ENCODE measurements at regions not wholly inside any gene's neighbourhood (a gene's known extent, or its start where the extent isn't known, plus 50 kb on each side); places are given as distances from the start of the nearest gene placed in this dataset.

DNA sequence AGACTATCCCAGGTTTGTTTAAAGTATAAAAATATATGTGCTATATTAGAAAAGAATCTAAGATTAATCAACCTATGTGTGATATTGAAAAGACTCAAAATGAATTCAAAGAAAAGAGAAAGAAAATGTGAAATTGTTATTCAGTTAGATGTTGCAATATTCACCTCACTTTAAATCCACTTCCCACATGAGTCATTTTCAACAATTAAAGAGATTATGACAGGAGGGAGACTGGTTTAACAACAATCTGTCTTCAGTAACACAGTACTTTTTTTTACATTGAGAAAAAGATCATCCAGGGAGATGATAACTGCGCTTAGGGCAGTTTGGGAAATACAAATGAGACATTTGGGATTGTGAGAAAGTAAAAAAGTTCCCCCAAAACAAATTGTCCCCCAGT is 1246.2 kb downstream of the SLITRK1 start:
- Histone ChIP-seq H3K36me3 (ENCODE audit: insufficient read depth, low read length) (no peaks in the 10 kb centered on the region), H2AFZ (ENCODE audit: low read depth, low read length) (no peak overlapping the region), H3K27ac (ENCODE audit: low read length) (no peak overlapping the region), H3K9ac (ENCODE audit: low read length) (no peak overlapping the region), H4K20me1 (ENCODE audit: insufficient read depth) (no peaks in the 10 kb centered on the region), H3K9me2 (ENCODE audit: insufficient read depth, low read length) (no peaks in the 10 kb centered on the region), H3K79me2 (replicated peaks; ENCODE audit: insufficient read depth, low read length) (no peaks in the 10 kb centered on the region), H3K4me3 (ENCODE audit: low read length) (no peak overlapping the region), H3K4me2 (ENCODE audit: low read length) (no peak overlapping the region), H3K9me3 (ENCODE audit: low read length) (no peaks in the 10 kb centered on the region), H3K27me3 (ENCODE audit: insufficient read depth, low read depth, low read length) (no peaks in the 10 kb centered on the region), H3F3A (ENCODE audit: insufficient read depth, low read length, poor library complexity, severe bottlenecking) (no peaks in the 10 kb centered on the region)
- TF ChIP-seq SMC3 (conservative IDR thresholded peaks at IDR 0.05; ENCODE audit: poor library complexity) (no peak), MXI1 (conservative IDR thresholded peaks at IDR 0.05; ENCODE audit: poor library complexity, severe bottlenecking) (no peak), EP300 (conservative IDR thresholded peaks at IDR 0.05; ENCODE audit: poor library complexity, severe bottlenecking) (no peak), POLR2AphosphoS5 (IDR thresholded peaks at IDR 0.05) (no peak), TAF1 (IDR thresholded peaks at IDR 0.05; ENCODE audit: low read depth) (no peak), RAD21 (conservative IDR thresholded peaks at IDR 0.05) (no peak), EZH2 (IDR thresholded peaks at IDR 0.05; ENCODE audit: borderline replicate concordance, insufficient read depth, low read length, poor library complexity, severe bottlenecking) (no peak)
- TF ChIP-seq, protein P1, sequence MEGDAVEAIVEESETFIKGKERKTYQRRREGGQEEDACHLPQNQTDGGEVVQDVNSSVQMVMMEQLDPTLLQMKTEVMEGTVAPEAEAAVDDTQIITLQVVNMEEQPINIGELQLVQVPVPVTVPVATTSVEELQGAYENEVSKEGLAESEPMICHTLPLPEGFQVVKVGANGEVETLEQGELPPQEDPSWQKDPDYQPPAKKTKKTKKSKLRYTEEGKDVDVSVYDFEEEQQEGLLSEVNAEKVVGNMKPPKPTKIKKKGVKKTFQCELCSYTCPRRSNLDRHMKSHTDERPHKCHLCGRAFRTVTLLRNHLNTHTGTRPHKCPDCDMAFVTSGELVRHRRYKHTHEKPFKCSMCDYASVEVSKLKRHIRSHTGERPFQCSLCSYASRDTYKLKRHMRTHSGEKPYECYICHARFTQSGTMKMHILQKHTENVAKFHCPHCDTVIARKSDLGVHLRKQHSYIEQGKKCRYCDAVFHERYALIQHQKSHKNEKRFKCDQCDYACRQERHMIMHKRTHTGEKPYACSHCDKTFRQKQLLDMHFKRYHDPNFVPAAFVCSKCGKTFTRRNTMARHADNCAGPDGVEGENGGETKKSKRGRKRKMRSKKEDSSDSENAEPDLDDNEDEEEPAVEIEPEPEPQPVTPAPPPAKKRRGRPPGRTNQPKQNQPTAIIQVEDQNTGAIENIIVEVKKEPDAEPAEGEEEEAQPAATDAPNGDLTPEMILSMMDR (IDR thresholded peaks at IDR 0.05; ENCODE audit: poor library complexity, severe bottlenecking): no peak
- TF ChIP-seq, protein P2, sequence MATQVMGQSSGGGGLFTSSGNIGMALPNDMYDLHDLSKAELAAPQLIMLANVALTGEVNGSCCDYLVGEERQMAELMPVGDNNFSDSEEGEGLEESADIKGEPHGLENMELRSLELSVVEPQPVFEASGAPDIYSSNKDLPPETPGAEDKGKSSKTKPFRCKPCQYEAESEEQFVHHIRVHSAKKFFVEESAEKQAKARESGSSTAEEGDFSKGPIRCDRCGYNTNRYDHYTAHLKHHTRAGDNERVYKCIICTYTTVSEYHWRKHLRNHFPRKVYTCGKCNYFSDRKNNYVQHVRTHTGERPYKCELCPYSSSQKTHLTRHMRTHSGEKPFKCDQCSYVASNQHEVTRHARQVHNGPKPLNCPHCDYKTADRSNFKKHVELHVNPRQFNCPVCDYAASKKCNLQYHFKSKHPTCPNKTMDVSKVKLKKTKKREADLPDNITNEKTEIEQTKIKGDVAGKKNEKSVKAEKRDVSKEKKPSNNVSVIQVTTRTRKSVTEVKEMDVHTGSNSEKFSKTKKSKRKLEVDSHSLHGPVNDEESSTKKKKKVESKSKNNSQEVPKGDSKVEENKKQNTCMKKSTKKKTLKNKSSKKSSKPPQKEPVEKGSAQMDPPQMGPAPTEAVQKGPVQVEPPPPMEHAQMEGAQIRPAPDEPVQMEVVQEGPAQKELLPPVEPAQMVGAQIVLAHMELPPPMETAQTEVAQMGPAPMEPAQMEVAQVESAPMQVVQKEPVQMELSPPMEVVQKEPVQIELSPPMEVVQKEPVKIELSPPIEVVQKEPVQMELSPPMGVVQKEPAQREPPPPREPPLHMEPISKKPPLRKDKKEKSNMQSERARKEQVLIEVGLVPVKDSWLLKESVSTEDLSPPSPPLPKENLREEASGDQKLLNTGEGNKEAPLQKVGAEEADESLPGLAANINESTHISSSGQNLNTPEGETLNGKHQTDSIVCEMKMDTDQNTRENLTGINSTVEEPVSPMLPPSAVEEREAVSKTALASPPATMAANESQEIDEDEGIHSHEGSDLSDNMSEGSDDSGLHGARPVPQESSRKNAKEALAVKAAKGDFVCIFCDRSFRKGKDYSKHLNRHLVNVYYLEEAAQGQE (IDR thresholded peaks at IDR 0.05; ENCODE audit: borderline replicate concordance): no peak

DNA sequence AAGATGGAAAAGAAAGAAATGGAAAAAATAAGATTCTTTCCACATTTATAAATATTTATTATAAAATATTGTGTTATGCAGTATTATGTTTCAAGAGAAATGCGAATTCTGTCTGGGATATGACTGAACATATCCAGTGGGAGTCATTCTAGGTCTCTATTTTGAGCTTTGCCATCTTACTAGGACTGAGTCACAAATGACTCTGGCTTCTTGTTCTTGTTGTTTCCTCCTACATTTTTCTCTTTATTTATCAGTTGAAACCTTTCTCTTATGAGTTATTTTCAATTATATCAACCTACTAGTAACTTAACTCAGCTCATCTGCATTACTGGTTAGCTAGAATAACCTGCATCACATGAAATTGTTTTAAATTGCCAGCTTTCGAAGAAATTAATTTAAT is 1247.3 kb downstream of the SLITRK1 start:
- Histone ChIP-seq H3F3A (ENCODE audit: insufficient read depth, low read length, poor library complexity, severe bottlenecking) (no peaks in the 10 kb centered on the region), H2AFZ (ENCODE audit: low read depth, low read length) (no peak overlapping the region), H3K36me3 (ENCODE audit: insufficient read depth, low read length) (no peaks in the 10 kb centered on the region), H3K9me2 (ENCODE audit: insufficient read depth, low read length) (no peaks in the 10 kb centered on the region), H4K20me1 (ENCODE audit: insufficient read depth) (no peaks in the 10 kb centered on the region), H3K79me2 (replicated peaks; ENCODE audit: insufficient read depth, low read length) (no peaks in the 10 kb centered on the region), H3K27me3 (ENCODE audit: insufficient read depth, low read depth, low read length) (no peaks in the 10 kb centered on the region), H3K4me2 (ENCODE audit: low read length) (no peak overlapping the region), H3K9ac (ENCODE audit: low read length) (no peak overlapping the region), H3K4me3 (ENCODE audit: low read length) (no peak overlapping the region), H3K27ac (ENCODE audit: low read length) (no peak overlapping the region), H3K9me3 (ENCODE audit: low read length) (no peaks in the 10 kb centered on the region)
- TF ChIP-seq EP300 (conservative IDR thresholded peaks at IDR 0.05; ENCODE audit: poor library complexity, severe bottlenecking): no peak
- TF ChIP-seq, protein P1 (IDR thresholded peaks at IDR 0.05; ENCODE audit: poor library complexity, severe bottlenecking): no peak
- no peak for TF ChIP-seq TAF1 (IDR thresholded peaks at IDR 0.05; ENCODE audit: low read depth)
- no peak for TF ChIP-seq MXI1 (conservative IDR thresholded peaks at IDR 0.05; ENCODE audit: poor library complexity, severe bottlenecking)
- TF ChIP-seq, protein P2 (IDR thresholded peaks at IDR 0.05; ENCODE audit: borderline replicate concordance): no peak
- no peak for TF ChIP-seq RAD21 (conservative IDR thresholded peaks at IDR 0.05)
